ENCODE measurements at regions not wholly inside any gene's neighbourhood (a gene's known extent, or its start where the extent isn't known, plus 50 kb on each side); places are given as distances from the start of the nearest gene placed in this dataset.
A peak's percentile ranks its signal among the peaks of the same experiment; 100 is the strongest.

- no peak for ATAC-seq
- TF ChIP-seq BACH2 (CRISPR knock-in tag; IDR thresholded peaks at IDR 0.05; ENCODE audit: borderline replicate concordance) (no peak), PPARA (CRISPR knock-in tag; IDR thresholded peaks at IDR 0.05; ENCODE audit: borderline replicate concordance) (no peak), ZFP30 (CRISPR knock-in tag; IDR thresholded peaks at IDR 0.05) (no peak), RARB (CRISPR knock-in tag; IDR thresholded peaks at IDR 0.05) (no peak), ZNF8 (CRISPR knock-in tag; IDR thresholded peaks at IDR 0.05) (no peak), CSRNP3 (CRISPR knock-in tag; IDR thresholded peaks at IDR 0.05) (no peak), PATZ1 (CRISPR knock-in tag; IDR thresholded peaks at IDR 0.05; ENCODE audit: borderline replicate concordance) (no peak), ZNF70 (CRISPR knock-in tag; IDR thresholded peaks at IDR 0.05) (no peak), GLIS3 (CRISPR knock-in tag; IDR thresholded peaks at IDR 0.05) (no peak), ZFP3 (CRISPR knock-in tag; IDR thresholded peaks at IDR 0.05) (no peak), POU6F1 (CRISPR knock-in tag; IDR thresholded peaks at IDR 0.05; ENCODE audit: borderline replicate concordance, low read depth) (no peak), CREB5 (CRISPR knock-in tag; IDR thresholded peaks at IDR 0.05; ENCODE audit: low read depth) (no peak), ISL1 (CRISPR knock-in tag; IDR thresholded peaks at IDR 0.05) (no peak), ZNF565 (CRISPR knock-in tag; conservative IDR thresholded peaks at IDR 0.05; ENCODE audit: low read depth) (no peak), ZC3H10 (CRISPR knock-in tag; IDR thresholded peaks at IDR 0.05) (no peak), OSR1 (CRISPR knock-in tag; IDR thresholded peaks at IDR 0.05) (no peak), SNAI2 (CRISPR knock-in tag; IDR thresholded peaks at IDR 0.05) (no peak), TSHZ2 (CRISPR knock-in tag; IDR thresholded peaks at IDR 0.05) (no peak), CSDC2 (CRISPR knock-in tag; IDR thresholded peaks at IDR 0.05) (no peak), TCF4 (CRISPR knock-in tag; IDR thresholded peaks at IDR 0.05; ENCODE audit: borderline replicate concordance) (no peak)
Observed at GRCh38 chr2:150688016-150688415, 200.5 kb upstream of the RND3 start.

GRCh38 chr2:150686391-150686790, 198.9 kb upstream of the RND3 start:
- TF ChIP-seq ZC3H10 (CRISPR knock-in tag; IDR thresholded peaks at IDR 0.05) (no peak), OSR1 (CRISPR knock-in tag; IDR thresholded peaks at IDR 0.05) (no peak), ISL1 (CRISPR knock-in tag; IDR thresholded peaks at IDR 0.05) (peak; percentile 13; the same call in 1 of the 2 replicates)
- ATAC-seq = no peak

GRCh38 chr2:150681120-150681804, 193.8 kb upstream of the RND3 start:
- peak; percentile 47 for ATAC-seq
- TF ChIP-seq POU6F1 (CRISPR knock-in tag; IDR thresholded peaks at IDR 0.05; ENCODE audit: borderline replicate concordance, low read depth) = no peak
- no peak for TF ChIP-seq PATZ1 (CRISPR knock-in tag; IDR thresholded peaks at IDR 0.05; ENCODE audit: borderline replicate concordance)
- no peak for TF ChIP-seq ESRRG (CRISPR knock-in tag; IDR thresholded peaks at IDR 0.05)
- TF ChIP-seq CSDC2 (CRISPR knock-in tag; IDR thresholded peaks at IDR 0.05) = no peak
- TF ChIP-seq TCF4 (CRISPR knock-in tag; IDR thresholded peaks at IDR 0.05; ENCODE audit: borderline replicate concordance) = no peak
- no peak for TF ChIP-seq GLIS3 (CRISPR knock-in tag; IDR thresholded peaks at IDR 0.05)
- TF ChIP-seq ARNTL (CRISPR knock-in tag; IDR thresholded peaks at IDR 0.05; ENCODE audit: borderline replicate concordance, low read depth) = no peak
- no peak for TF ChIP-seq ZFP3 (CRISPR knock-in tag; IDR thresholded peaks at IDR 0.05)
- no peak for TF ChIP-seq CREB5 (CRISPR knock-in tag; IDR thresholded peaks at IDR 0.05; ENCODE audit: low read depth)
